ENCODE measurements at regions not wholly inside any gene's neighbourhood (a gene's known extent, or its start where the extent isn't known, plus 50 kb on each side); places are given as distances from the start of the nearest gene placed in this dataset.

DNA sequence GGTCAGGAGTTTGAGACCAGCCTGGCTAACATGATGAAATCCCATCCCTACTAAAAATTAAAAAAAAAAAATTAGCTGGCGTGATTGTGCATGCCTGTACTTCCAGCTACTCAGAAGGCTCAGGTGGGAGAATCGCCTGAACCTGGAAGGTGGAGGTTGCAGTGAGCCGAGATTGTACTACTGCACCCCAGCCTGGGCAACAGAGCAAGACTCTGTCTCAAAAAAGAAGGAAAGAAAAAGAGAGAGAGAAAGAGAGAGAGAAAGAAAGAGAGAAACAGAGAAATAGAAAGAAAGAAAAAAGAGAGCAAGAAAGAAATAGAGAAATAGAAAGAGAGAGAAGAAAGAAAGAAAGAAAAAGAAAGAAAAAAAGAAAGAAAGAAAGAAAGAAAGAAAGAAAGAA lies 292.8 kb upstream of the KLF6 start:
- TF ChIP-seq EZH2 (IDR thresholded peaks at IDR 0.05; ENCODE audit: insufficient read depth, low read length) = no peak
- TF ChIP-seq, protein P1, sequence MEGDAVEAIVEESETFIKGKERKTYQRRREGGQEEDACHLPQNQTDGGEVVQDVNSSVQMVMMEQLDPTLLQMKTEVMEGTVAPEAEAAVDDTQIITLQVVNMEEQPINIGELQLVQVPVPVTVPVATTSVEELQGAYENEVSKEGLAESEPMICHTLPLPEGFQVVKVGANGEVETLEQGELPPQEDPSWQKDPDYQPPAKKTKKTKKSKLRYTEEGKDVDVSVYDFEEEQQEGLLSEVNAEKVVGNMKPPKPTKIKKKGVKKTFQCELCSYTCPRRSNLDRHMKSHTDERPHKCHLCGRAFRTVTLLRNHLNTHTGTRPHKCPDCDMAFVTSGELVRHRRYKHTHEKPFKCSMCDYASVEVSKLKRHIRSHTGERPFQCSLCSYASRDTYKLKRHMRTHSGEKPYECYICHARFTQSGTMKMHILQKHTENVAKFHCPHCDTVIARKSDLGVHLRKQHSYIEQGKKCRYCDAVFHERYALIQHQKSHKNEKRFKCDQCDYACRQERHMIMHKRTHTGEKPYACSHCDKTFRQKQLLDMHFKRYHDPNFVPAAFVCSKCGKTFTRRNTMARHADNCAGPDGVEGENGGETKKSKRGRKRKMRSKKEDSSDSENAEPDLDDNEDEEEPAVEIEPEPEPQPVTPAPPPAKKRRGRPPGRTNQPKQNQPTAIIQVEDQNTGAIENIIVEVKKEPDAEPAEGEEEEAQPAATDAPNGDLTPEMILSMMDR (IDR thresholded peaks at IDR 0.05; ENCODE audit: insufficient read depth, low read depth, low read length) = no peak
